GM18520 (cell line): ENCODE measurements at regions not wholly inside any gene's neighbourhood (a gene's known extent, or its start where the extent isn't known, plus 50 kb on each side); places are given as distances from the start of the nearest gene placed in this dataset.

Experiments
- ATAC-seq: cut with Tn5 transposase; IDR thresholded peaks from one replicate; pipeline ENCODE4 v1.9.1; 2021; ENCODE audit not compliant: unreplicated experiment

DNA sequence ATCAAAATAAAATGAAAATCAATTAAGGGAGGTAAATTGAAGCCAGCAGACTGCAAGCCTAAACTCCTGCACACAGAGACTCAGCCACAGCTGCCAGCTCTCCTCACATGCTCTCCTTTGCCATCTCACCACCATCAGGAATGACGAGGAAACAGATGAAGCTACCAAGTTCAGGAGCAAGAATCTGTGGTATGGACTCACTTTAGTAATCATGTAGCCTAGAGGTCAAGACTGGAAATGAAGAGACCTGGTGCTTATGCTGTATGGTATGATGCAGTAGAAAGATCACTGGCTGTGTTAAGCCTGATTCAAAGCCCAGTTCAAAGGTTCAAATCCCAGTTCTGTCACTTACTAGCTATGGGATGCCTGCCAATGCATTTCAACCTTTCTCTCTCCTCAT is 78.9 kb upstream of the CAMK1G start:
- no peak for ATAC-seq

DNA sequence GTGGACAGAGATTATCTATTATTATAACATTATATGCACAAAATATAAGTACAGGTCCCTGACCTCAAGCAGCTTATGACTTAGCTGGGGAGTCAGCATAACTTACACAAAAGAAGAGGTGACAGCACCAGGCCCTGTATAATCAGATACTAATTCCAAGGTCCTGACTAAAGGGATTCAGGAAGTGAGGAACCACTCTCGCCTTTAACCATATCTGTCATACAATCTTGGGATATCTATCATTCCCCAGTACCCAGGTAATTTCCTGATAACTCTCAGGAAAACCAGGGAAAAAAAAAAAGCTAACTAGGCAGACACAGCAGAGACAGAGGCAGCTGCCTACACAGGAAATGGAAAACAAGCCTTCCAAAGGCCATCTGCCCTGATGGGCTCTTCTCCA is 78.5 kb upstream of the CAMK1G start:
- ATAC-seq = no peak

- ATAC-seq = no peak
Measured at GRCh38 chr1:209506101-209506500, 77.4 kb upstream of the CAMK1G start.

DNA sequence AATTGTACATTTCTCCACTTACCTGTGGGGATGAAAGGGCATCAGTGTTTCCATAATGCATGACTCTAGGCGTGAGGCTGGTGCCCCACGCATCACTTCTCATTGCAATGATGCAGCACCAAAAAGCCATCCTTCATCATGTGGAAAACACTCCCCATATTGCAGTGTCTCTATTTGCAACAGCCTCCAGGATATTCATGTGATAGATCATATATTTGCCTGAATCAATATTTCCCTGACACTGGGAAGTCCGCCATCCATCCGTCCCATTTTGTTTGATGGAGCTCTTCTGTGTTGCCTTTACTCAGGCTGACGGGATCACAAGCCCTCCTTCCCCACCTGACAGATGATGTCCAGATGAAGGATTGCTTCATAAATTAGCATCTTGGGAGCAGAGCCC is 74.5 kb upstream of the CAMK1G start:
- no peak for ATAC-seq

- no peak for ATAC-seq
Measured at GRCh38 chr1:209510063-209510462, 73.5 kb upstream of the CAMK1G start.

DNA sequence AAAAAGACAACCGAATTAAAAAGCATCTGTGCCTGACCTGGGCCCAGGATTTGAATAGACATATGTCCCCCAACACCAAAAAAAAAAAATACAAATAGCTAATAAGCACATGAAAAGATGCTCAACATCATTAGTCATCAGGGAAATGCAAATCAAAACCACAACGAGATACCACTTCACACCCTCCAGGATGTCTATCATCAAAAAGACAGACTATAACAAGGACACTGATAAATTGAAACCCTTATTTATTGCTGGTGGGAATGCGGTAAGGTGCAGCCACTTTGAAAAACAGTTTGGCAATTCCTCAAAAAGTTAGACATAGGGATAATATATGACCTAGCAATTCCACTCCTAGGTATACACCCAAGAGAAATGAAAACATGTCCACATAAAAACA is 72.3 kb upstream of the CAMK1G start:
- no peak for ATAC-seq

DNA sequence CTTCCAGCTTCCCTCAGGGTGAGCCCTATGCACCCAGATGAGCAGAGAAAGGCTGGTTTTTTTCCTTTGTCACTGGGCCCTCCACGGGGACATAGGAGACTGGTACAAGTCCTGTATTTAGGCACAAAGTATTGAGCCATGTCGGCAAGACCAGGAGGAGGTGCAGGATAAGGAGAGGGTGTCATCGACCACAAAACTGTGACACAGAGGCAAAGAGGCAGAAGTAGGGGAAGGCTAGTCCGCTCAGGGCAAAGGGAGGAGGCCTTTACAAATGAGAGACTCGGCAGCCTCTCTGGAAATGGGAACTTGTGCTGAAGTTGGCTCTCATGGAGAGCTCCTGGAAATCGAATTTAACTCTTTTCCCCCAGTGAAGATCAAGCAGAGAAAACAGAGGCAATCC is 70.7 kb upstream of the CAMK1G start:
- ATAC-seq = no peak

GRCh38 chr1:209513226-209513625 is 70.3 kb upstream of the CAMK1G start:
- ATAC-seq = no peak

GRCh38 chr1:209516771-209517680 is 66.5 kb upstream of the CAMK1G start:
- ATAC-seq = no peak

- no peak for ATAC-seq
Measured at GRCh38 chr1:209517681-209518050, 65.8 kb upstream of the CAMK1G start.

GRCh38 chr1:209519786-209520185 is 63.7 kb upstream of the CAMK1G start:
- no peak for ATAC-seq

DNA sequence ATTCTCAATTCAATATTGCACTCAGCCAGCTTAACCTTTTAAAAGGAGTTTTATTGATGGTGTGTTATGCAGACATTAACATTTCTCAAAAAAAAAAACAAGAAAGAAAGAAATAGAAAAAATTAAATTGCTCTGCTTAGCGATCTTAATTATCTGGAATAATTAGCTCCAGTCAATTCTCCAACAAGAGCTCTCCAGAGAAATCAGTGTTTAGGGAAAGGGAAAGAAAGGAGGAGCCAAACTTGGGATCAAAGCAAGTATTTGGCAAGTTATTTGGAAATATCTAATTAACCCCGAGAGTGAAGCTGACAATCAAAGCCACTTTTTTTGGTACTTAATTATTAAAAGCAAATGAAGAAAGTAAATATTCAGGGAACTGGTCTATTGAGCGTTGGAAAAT is 60.7 kb upstream of the CAMK1G start:
- ATAC-seq = no peak

- no peak for ATAC-seq
Measured at GRCh38 chr1:209526137-209526536, 57.4 kb upstream of the CAMK1G start.

- no peak for ATAC-seq
Measured at GRCh38 chr1:209527372-209527771, 56.1 kb upstream of the CAMK1G start.

DNA sequence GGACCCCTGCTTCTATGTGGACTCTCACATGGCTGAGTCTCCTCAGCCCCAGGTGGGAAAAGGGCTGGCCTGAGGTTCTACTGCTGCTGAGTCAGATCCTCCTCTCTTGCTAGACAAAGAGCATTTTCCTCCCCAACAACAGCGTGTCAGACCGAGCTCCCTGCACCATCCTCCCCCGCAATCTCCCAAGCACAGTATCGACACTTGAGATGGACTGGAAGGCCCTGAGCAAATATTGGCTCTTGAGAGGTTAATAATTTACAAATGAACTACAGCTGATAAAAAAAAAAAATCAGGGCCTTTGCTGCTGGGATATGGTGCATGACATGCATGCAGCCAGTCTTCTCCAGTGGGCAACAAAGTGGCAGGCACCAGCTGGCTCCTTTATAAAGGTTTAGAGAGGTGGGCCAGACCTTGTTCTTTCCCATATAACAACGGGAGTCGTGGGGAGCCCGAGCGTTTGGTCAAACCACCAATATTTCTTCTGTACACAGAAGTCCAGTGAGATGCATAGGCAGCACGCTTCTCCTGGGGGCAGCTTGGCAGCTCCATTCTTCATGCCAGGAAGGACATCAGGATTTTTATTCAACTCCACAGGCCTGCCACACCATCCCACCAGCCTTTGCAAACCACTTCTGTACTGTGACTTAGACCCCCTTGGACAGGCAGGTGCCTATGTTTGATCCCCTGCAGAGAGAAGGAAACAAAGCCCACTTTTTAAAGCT is 55.4 kb upstream of the CAMK1G start:
- no peak for ATAC-seq

DNA sequence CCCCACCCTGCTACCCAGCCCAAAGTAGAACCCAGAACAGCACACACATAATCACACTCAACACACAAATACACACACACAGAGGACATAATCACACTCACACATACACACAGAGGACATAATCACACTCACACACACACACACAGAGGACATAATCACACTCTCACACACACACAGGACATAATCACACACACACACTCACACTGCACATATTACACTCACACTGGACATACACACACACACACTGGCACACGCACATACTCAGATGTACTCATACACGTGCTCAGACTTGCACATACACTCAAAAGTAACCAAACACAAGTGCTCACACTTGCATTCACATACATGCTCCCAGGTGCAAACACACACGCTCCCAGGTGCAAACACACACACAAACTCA is 54.3 kb upstream of the CAMK1G start:
- ATAC-seq = no peak

- ATAC-seq = no peak
Measured at GRCh38 chr1:209531006-209531405, 52.5 kb upstream of the CAMK1G start.

DNA sequence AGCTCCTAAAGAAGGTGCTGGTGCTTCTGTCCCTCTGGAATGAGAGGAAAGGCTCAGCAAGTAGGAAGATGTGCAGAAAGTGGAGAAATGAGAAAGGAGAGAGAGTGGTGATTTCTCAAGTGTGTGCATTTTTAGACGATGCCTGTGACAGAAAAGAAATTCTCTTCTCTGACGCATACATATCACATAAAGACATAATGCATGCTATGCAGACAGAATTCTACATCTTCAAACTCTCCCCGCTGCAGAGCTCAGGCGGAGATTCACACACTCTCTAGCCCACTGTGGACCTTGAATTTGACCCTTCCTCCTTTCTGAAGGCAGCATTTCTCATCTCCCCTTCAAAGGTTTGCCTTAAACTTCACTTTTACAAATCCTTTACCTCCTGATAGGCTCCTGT is 52.0 kb upstream of the CAMK1G start:
- no peak for ATAC-seq
